ENCODE measurements at regions not wholly inside any gene's neighbourhood (a gene's known extent, or its start where the extent isn't known, plus 50 kb on each side); places are given as distances from the start of the nearest gene placed in this dataset.
"Not testable (repeated sequence)": the region's sequence is repeated elsewhere in the genome, so short reads cannot be mapped to it uniquely, and the experiment has no call there.

- DNase-seq: no peak
Observed at GRCh38 chr5:82466986-82467561, 188.9 kb upstream of the RPS23 start.

DNA sequence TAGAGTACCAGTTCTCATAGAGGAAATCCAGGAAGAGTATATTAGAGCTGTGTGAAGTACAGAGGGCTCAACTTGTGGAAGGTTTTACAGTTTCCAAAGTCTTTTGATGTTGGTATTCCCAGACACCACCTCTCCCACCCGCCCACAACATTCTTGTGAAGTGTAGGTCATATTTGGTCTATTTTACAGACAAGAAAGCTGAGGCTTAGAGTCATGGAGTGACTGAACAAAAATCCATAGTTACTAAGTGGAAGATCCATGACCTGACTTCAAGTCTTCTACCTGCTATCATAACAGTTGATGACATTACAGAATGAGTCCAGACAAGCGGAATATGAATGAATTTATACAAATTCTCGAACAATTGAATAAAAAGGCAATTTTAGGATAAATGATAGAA lies 187.1 kb upstream of the RPS23 start:
- DNase-seq: no peak

- DNase-seq: no peak
Observed at GRCh38 chr5:82459626-82460025, 181.5 kb upstream of the RPS23 start.

DNA sequence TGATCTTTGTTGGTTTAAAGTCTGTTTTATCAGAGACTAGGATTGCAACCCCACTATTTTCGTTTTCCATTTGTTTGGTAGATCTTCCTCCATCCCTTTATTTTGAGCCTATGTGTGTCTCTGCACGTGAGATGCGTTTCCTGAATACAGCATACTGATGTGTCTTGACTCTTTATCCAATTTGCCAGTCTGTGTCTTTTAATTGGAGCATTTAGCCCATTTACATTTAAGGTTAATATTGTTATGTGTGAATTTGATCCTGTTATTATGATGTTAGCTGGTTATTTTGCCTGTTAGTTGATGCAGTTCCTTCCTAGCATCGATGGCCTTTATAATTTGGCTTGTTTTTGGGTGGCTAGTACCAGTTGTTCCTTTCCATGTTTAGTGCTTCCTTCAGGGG lies 177.2 kb upstream of the RPS23 start:
- DNase-seq: not testable (repeated sequence)

GRCh38 chr5:82448374-82448773 lies 170.2 kb upstream of the RPS23 start:
- no peak for DNase-seq

DNA sequence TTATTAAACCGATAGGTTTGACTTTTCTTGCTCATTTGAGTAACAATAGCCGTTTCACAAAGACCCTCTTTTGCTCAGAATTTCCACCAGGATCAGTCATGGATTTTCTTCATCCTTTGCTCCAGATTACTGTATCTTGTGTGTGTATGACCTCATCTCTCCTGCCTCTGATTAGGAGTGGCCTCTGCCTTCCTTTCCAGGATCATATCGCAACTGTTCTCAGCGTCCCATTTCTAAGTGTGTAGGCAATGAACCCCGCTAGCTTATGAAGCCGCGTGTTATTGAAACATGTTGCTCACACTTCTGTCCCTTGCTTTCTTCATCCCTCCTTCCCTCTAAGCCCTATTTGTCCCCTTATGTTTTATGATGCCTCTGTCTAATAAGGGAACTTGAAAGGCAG lies 169.8 kb upstream of the RPS23 start:
- no peak for DNase-seq

DNA sequence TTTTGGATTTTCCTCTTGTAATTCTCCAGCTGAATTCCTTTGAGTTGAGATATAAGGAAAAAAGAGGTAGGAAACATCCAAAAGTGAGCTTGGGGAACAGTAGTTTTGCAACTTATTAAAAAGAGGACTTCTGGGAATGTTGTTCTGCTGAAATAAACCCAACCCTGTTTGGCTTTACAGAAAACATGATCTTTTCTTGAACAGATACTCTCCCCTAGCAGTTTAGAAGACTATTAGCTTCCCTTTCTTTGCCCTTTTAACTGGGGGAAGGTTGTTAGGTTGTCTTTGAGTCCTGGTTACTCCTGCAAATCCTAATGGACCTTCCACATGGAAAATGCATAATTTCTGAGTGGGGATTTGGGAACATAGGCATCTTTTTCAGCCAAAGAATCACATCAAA lies 168.7 kb upstream of the RPS23 start:
- no peak for DNase-seq

GRCh38 chr5:82445726-82446335 lies 167.7 kb upstream of the RPS23 start:
- no peak for DNase-seq

DNA sequence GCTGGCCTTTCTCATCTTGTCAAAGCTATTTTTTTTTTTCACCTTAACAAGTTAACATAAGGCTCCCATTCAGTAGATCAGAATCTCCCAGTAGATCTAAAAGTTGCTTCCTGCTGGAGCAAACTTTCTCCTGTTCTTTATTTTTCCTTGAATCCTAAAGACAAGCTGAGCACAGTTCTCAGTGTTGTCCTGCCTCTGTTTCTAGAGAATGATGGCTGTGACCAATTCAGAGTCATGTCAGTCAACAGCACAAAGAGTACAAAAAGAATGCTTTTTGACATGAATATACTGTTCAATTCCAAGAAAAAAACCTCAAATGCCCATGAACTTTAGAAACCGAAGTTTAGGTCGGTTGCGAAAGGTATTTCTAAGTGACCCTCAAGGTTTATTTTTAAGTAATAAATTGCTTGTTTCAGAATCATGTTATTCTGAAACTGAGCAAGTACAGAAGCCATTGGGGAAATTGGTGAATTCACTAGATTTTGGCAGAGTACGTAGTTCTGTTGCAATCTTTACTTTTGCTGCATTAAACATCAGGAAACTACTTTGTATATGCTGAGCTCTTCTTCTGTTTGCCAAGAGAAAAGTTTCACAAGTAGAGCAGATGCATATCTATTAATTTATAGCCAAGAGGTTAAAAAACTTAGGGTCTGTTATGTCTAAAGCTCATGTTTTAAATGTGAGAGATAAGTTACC lies 161.7 kb upstream of the RPS23 start:
- no peak for DNase-seq

DNA sequence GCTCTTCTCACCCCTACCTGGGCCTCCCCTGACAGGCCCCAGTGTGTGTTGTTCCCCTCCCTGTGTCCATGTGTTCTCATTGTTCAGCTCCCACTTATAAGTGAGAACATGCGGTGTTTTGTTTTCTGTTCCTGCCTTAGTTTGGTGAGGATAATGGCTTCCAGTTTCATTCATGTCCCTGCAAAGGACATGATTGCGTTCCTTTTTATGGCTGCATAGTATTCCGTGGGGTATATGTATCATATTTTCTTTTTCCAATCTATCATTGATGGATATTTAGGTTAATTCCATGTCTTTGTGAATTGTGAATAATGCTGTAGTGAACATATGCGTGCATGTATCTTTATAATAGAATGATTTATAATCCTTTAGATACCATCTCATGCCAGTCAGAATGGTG lies 159.4 kb upstream of the RPS23 start:
- DNase-seq: not testable (repeated sequence)

DNA sequence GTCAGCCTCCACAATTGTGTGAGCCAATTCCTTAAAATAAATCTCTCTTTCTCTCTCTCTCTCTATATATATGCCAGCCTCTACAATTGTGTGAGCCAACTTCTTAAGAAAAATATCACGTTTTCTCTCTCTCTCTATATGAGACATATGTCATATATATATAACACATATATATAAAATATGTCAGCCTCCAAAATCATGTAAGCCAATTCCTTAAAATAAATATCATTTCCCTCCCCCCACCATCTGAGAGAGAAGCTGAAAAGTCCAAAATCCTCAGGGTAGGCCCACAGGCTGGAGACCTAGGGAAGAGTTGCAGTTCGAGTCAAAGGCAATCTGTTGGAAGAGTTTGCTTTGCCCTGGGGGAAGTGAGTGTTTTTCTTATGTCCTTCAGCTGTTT lies 158.1 kb upstream of the RPS23 start:
- DNase-seq: no peak

GRCh38 chr5:82434696-82435660 lies 156.8 kb upstream of the RPS23 start:
- DNase-seq: not testable (repeated sequence)

DNA sequence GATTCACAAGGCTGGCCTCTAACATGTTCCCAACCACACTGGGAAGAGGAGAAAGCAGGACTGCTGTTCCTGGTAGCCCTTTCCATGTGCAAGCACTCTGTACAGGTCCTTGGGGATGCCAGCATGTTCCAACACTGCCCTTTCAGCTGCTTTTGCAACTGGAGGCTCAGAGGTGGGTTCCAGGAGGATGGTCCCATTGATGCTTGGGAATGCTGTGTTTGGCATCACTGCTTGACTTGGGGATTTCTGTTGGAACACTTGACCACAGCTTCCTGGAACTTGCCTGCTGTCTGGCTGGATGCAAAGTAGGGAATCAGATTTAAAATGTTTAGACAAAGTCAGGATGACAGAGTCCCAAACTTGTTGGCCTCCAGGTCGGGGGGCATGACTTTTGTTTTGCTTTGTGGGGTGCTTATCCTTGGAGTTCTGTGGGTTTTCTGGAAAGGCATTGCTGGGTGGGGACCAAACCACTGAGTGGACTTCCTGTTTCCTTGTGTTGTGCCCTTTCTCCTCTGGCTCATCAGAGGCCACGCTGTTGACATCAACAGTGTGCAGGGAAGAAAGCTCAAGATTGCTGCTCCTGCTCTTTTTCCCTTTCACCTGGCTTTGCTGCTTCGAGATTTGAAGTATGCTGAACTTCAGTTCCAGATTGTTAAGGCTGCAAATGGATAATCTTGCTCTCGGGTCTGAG lies 148.5 kb upstream of the RPS23 start:
- no peak for DNase-seq

DNA sequence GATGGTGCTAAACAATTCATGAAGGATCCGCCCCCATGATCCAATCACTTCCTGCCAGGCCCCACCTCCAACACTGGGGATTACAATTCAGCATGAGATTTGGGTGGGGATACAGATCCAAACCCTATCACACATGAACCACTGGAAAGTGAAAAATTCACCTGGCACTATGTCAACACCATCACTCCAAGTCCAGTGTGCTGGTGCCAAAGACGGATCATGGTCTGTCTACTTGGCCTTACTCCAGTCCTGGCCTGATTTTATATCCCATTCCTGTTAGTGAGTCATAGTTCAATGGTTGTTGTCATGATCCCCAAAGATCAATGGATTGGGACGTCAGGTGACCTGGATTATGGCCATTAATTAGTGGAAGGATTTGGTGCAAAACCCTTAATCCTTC lies 147.4 kb upstream of the RPS23 start:
- no peak for DNase-seq

GRCh38 chr5:82424211-82424610 lies 146.1 kb upstream of the RPS23 start:
- DNase-seq: no peak

DNA sequence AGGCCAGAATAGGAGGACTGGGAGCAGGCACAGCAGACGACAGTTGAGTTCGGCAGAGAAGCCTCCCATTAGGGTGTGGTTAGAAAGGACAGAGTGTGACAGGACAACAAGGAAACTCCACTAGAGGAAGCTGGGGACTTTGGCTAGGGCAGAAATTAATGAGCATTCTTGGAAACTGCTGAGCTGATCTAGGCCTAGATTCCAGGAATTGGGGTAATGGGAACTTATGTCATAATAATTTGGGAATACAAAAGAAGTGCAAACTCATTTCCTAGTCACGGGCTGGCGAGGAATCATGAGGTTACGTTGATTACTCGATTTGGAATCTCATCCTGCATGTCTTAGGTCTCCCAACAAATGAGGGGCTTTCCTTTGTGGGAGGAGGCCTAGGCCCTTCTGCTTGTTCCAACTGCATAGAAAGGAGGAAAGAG lies 144.6 kb upstream of the RPS23 start:
- DNase-seq: no peak

DNA sequence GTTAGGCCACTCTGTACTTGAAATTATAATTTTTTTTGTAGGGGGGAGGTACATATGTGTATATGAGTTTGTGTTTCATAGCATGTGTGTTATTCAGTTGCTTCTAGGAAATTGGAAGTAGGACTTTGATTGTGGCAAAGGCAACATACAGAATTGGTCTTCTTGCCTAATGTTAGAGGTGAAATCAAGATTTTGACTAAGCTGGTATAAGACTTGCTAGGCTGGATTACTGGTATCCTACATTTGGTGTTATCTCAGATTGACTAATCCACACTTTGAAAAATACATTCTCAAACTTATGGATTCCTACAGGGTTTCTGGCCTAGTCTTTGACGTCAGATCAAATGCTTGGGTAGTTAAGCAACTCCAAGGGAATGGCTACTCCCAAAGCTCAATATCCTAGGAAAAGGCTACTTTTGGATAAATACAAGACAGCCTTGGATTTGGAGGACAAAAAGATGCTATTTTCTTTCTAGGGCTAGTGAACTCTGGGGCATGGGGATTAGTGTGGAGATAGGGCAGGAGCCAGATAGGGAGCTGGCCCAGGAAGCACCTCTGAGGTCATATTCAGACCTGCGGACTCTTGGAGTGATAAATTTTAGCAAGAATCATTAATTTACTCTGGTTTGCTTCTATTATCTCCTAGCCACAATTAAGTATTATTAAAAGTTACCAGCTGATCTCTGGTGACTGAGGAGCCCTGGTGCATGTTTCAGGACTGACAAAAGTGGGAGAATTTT lies 144.0 kb upstream of the RPS23 start:
- DNase-seq: no peak

GRCh38 chr5:82421119-82421518 lies 143.0 kb upstream of the RPS23 start:
- no peak for DNase-seq

DNA sequence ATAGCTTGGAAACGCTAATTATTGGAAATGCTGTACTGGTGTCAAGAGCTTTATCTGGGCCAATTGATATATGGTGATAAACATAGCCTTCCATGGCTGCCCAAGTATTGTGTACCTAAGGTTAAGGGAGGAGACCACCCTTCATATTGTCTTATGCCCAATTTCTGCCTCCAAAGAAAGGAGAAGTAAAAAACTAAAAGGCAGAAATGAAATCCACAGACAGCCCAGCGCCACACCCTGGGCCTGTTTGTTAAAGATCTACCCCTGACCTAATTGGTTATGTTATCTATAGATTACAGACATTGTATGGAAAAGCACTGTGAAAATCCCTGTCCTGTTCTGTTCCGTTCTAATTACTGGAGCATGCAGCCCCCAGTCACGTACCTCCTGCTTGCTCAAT lies 142.4 kb upstream of the RPS23 start:
- DNase-seq: not testable (repeated sequence)

DNA sequence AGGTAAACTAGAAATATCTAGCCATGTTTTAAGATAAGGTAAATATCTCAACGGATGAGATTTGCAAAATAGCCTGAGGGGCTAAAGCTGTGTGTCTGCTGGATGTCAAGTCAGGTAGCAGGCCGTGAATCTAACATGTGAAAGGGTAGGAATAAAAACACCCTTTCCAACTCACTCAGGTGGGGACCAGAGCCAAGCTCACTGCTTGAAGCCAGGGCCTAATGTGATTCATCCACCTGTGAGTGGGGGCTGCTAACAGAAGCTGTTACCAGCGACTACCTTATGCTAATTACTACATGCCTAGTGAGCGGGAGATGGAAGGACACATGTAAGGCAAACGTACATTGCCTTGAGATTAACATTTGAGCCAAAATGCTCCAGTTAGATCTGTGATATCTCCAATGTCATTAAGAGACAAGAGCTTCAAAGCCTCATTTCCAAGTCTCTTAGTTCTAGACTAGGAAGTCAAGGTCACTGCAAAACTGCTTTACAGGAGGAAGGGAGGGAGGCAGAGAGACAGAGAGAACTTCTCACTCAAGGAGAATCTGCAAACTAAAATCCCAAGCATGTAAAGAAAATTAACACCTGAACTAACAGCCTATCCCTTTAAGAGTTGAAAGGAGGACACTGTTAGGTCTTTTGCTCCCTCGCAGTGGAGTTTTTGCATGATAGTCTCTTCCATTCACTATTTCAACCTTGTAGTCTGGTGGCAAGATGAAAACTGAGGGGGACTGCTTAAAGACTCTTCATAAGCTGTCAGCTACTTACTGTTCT lies 141.6 kb upstream of the RPS23 start:
- no peak for DNase-seq

- DNase-seq: no peak
Observed at GRCh38 chr5:82418608-82418950, 140.4 kb upstream of the RPS23 start.

All from CD4-positive, alpha-beta T cell treated with Interleukin-12 subunit alpha and Interleukin-12 subunit beta, for 1 hour (primary cell).